GM18951 (cell line): ENCODE measurements at regions not wholly inside any gene's neighbourhood (a gene's known extent, or its start where the extent isn't known, plus 50 kb on each side); places are given as distances from the start of the nearest gene placed in this dataset.
"Not testable (repeated sequence)": the region's sequence is repeated elsewhere in the genome, so short reads cannot be mapped to it uniquely, and the experiment has no call there.

ENCODE experiments used
- POLR2A ChIP-seq: IDR thresholded peaks from 4 replicates; pipeline ENCODE4 v1.6.1; 2011; ENCODE audit warnings: mild to moderate bottlenecking; ENCODE audit not compliant: insufficient read length, insufficient read depth; ENCODE audit errors: extremely low read depth
- in situ Hi-C: fragments of 300-500 bp; cut with MboI; formaldehyde crosslinking; loops from one replicate; pipeline ENCODE4 v1.12.0; 2022; ENCODE audit warnings: low sequenced_read_pairs, mixed read lengths, inconsistent platforms; ENCODE audit not compliant: unreplicated experiment

DNA sequence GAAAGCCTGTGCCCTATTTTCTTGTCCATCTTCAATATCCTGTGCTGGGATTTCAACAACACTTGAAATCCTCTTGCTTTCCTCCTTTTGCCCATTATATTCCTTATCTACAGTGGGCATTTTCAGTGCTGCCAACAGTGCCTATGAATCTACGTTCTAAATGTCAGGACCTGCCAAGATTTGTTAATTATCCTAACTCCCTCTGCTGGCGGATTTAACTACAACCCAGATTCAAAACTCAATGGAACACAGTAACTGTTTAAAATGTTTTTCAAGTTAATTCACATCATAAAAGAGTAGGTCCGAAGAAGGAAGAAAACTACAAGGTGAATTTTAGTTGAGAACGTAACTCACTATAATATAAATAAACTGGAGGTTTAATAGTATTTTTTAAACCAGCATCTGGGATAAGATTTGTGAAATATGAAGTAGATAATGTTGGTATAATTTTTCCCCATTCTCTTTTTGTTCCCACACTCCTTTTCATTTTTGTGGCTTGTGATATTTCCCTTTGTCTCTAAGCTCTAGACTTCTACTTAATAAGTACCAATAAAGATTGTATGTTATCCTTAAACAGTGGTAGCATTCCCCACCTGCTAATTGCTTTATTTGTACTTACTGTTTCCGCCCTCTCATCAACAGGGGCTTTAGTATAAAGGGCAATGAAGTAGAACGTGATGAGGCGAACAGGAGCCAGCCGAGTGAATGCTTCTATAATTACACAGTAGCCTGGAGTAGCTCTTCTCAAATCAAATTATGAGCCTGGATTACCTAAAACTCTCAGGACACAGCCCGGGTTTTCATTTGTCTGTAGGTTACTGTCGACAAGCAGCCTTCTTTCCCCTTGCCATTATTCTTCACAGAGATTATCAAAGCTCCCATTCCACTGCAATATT lies 302.5 kb upstream of the ATP11B start:
- in situ Hi-C loops: no loop called here
- TF ChIP-seq POLR2A: no peak

DNA sequence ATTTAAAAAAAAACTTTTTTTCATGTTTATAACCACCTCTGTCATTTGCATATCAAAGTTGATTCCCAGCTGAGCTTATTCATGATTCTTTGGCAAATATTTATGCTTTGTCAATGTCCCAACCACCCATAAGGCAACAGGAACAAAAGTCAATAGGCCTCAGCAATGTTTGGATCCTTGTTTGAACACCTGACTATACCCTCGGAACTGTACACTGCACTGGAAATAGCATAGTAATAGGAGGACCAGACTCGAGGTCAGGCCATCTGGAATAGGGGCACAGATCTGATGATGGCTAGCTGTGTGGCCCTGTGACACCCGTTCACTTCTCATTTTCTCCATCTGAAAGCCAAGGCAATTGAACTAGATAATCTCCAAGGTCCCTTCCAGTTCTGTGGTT lies 301.7 kb upstream of the ATP11B start:
- TF ChIP-seq POLR2A: no peak
- in situ Hi-C loops: no loop called here

DNA sequence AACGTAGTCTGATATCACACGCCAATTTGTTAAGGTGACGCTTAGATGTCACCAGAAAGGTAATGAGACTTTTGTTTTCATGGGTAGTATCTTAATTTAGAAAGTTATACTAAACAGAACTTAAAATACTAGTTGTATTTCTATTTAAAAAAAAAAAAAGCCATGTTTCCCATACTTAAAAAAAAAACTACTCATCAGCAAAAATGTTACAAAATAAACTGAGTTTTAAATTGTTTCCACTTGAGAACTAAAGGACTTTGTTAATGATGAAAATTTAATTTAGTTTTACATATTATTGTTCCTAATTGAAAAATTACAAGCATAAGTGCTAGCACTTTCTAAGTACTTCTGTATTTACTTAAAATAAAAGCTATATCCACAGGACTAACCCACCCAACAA lies 300.8 kb upstream of the ATP11B start:
- in situ Hi-C loops: no loop called here
- TF ChIP-seq POLR2A: no peak

DNA sequence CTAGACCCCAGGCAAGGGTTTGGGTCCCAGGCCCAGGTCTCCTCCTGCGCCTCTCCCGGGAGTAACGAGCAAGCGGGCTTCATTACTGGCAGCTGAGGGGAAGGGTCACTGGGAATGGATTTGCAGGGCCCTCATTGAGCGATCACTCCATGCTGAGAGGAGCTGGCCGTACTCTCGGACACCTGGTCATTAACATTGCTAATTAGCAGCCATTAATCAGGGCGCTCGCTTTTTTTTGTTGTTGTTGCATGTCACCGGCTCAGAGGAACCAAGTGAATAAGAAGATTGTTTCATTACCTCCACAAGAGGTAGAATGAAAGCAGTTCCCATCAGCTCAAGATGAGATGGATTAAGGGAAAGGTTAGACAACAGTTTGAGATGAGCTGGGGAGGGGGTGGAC lies 293.0 kb upstream of the ATP11B start:
- in situ Hi-C loops: no loop called here
- no peak for TF ChIP-seq POLR2A

DNA sequence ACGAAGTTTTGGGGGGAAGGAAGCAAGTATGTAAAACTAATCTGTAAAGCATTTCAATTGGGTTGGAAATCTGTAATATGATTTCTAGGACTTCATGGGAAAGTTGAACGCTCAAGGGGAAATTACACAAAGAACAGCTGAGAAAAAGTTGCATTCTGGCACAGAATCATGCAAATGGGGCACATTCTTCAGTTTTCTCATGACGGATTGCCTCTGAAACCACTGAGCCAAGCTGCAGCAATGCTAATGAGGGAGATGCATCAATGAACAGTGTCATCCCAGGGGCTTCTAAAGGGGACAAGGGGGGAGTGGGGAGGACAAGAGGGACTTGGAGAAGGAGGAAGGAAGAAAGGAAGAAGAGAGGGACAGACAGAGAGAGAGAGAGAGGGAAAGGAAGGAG lies 291.4 kb upstream of the ATP11B start:
- in situ Hi-C loops: no loop called here
- TF ChIP-seq POLR2A: no peak

GRCh38 chr3:182503401-182503800 lies 289.9 kb upstream of the ATP11B start:
- in situ Hi-C loops: no loop called here
- no peak for TF ChIP-seq POLR2A

- in situ Hi-C loops: no loop called here
- no peak for TF ChIP-seq POLR2A
These were observed 284.2 kb upstream of the ATP11B start for GRCh38 chr3:182508919-182509711.

- in situ Hi-C loops: no loop called here
- TF ChIP-seq POLR2A: no peak
These were observed 283.4 kb upstream of the ATP11B start for GRCh38 chr3:182509844-182510460.

- no peak for TF ChIP-seq POLR2A
- in situ Hi-C loops: no loop called here
These were observed 278.9 kb upstream of the ATP11B start for GRCh38 chr3:182514236-182514964.

DNA sequence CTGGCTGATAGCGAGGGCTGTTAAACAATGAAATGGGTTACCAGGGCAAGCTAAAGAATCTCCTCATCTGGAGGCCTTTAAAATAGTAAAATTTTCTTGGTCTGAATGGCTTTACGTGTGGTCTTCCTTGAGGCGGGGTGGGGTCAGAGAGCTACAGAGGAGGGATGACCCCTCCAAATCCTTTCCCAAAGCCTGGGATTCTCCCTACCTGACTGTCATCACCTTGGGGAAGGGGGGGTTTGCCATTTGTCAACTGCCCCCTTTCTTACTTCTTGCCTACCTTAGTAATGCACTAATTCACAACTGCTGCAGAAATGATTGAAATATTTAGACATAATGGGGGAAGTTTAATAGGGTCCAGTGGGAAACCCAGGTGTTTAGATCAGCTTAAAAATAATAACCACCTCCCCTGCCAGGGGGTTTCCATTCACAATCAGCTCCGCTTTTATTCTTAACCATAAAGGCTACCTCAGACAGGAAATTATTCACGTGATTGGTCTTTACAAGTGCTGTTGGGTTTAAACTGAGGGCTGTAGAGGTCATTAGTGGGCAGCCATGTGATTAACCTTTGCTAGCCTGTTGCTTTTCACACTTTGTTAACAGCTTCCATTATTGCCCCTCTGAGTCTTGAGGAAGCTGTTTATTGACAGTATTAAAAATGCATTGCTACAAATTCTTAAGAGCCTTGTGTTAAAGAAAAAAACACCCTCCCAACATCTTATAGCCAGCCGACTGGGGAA lies 276.5 kb upstream of the ATP11B start:
- TF ChIP-seq POLR2A: no peak
- in situ Hi-C loops: no loop called here

DNA sequence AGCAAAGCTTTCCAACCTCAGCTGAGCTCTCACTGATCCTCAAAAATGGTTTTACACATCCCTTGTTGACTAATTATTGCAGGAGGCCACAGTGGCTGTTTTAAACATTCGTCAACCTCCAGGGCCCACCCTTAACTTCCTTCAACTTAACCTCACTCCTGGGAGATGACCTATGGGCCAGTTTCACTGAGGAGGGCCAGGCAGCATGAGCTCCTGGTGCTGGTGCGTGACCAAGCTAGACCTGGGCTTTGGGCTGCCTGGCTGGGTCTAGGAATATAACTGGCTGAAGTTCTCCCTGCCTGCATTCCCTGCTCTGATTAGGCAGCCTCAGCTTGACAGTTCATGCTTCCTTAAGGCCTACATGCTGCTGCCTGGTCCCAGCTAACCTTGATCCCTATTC lies 273.7 kb upstream of the ATP11B start:
- in situ Hi-C loops: no loop called here
- TF ChIP-seq POLR2A: no peak

DNA sequence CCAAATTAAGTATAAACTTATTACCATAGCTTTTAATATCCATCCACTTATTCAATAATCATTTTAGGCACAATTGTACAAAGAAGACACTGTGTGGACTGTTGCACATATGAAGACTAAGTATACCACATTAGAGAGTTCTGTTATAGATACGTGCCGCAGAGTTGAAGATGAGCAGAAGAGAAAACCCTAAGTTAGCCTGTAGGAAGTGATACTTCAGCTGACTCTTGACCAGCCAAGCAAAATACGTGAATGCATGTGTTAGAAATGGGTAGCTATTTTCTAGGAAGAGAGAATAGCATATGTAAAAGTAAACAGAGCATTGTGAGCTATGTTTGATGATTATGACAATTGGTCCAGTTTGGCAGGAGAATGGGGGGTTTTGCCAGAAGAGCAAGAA lies 272.0 kb upstream of the ATP11B start:
- in situ Hi-C loops: no loop called here
- TF ChIP-seq POLR2A: no peak

DNA sequence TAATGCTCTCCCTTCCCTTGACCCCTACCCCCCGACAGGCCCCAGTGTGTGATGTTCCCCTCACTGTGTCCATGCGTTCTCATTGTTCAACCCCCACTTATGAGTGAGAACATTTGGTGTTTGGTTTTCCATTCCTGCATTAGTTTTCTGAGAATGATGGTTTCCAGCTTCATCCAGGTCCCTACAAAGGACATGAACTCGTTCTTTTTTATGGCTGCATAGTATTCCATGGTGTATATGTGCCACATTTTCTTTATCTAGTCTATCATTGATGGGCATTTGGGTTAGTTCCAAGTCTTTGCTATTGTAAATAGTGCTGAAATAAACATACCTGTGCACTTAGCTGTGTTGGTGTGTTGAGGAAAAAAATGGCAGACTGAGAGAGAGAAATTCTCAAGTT lies 269.9 kb upstream of the ATP11B start:
- in situ Hi-C loops: not testable (repeated sequence)
